ENCODE measurements at regions not wholly inside any gene's neighbourhood (a gene's known extent, or its start where the extent isn't known, plus 50 kb on each side); places are given as distances from the start of the nearest gene placed in this dataset.

DNA sequence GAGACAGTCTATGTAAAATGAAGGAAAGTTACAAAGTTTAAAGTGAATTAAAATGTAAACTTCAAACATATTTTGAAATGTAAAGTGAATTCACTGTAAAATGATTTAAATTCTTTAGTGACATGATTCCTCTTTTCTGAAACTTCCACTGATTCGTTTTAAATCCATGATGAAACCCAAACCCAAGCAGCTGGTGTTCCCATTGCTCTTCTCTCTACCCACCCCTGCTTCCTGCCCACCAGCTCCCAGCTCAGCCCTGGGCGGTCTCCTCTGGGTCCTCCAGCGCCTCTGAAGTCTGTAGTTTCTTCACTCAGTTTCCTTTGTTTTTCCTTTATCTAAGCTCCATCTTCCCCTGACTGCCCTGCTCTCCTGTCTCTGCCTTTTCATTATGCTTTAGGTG is 175.9 kb downstream of the SNX10 start:
- no peak for DNase-seq
- TF ChIP-seq POLR2A (IDR thresholded peaks at IDR 0.05): no peak
- TF ChIP-seq, protein P1, sequence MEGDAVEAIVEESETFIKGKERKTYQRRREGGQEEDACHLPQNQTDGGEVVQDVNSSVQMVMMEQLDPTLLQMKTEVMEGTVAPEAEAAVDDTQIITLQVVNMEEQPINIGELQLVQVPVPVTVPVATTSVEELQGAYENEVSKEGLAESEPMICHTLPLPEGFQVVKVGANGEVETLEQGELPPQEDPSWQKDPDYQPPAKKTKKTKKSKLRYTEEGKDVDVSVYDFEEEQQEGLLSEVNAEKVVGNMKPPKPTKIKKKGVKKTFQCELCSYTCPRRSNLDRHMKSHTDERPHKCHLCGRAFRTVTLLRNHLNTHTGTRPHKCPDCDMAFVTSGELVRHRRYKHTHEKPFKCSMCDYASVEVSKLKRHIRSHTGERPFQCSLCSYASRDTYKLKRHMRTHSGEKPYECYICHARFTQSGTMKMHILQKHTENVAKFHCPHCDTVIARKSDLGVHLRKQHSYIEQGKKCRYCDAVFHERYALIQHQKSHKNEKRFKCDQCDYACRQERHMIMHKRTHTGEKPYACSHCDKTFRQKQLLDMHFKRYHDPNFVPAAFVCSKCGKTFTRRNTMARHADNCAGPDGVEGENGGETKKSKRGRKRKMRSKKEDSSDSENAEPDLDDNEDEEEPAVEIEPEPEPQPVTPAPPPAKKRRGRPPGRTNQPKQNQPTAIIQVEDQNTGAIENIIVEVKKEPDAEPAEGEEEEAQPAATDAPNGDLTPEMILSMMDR (IDR thresholded peaks at IDR 0.05): no peak
- no peaks in the 10 kb centered on the region for H3K9me3 ChIP-seq
- no peaks in the 10 kb centered on the region for H3K36me3 ChIP-seq
- no peaks in the 10 kb centered on the region for H3K27me3 ChIP-seq
- no peaks in the 10 kb centered on the region for H3K4me1 ChIP-seq
- H3K4me3 ChIP-seq: no peak overlapping the region
- no peak overlapping the region for H3K27ac ChIP-seq

DNA sequence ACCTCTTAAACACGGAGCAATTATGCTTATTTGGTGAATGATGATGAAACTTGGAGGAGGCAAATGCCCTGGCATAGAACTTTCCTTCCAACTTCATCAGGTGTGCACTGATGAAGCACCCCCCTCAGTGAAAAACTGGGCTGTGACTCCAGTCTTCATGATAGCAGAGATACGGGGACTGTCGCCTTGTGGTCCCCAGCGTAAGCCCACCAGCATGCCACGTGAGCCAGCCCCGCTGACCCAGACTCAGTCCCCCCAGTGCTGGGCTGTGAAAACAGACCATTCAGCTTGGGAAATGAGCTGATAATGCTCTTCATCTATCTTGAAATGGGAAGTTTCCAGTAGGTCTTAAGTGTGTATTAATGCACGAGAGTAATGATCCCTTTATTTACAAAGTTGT is 177.0 kb downstream of the SNX10 start:
- Histone ChIP-seq H3K27ac (no peak overlapping the region), H3K4me1 (no peaks in the 10 kb centered on the region), H3K4me3 (no peak overlapping the region), H3K27me3 (no peaks in the 10 kb centered on the region), H3K36me3 (no peaks in the 10 kb centered on the region), H3K9me3 (no peaks in the 10 kb centered on the region)
- no peak for DNase-seq
- TF ChIP-seq, protein P1 (IDR thresholded peaks at IDR 0.05): no peak
- TF ChIP-seq POLR2A (IDR thresholded peaks at IDR 0.05): no peak

DNA sequence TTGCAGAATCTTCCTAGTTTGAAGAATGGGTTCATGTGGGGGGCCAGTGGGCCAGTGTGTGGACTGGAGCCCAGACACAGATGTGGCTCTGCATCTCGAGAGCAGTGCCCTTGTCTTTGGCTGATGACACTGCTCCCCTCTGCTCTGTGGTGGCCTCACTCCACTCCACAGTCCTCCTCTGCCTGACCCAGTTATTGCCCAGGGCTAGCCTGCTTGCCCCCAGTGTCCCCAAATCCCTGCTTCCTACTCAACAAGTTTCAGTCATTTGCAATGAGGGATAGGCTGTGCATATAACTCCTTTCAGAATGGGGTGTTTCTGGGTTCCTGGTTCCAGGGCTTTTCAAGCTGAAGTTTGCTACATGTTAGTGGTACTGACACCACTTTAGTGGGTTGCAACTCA is 177.5 kb downstream of the SNX10 start:
- no peak overlapping the region for H3K27ac ChIP-seq
- no peak overlapping the region for H3K4me3 ChIP-seq
- H3K27me3 ChIP-seq: no peaks in the 10 kb centered on the region
- TF ChIP-seq, protein P1 (IDR thresholded peaks at IDR 0.05): no peak
- no peak for TF ChIP-seq POLR2A (IDR thresholded peaks at IDR 0.05)
- H3K4me1 ChIP-seq: no peaks in the 10 kb centered on the region
- H3K9me3 ChIP-seq: no peaks in the 10 kb centered on the region
- DNase-seq: no peak
- H3K36me3 ChIP-seq: no peaks in the 10 kb centered on the region

DNA sequence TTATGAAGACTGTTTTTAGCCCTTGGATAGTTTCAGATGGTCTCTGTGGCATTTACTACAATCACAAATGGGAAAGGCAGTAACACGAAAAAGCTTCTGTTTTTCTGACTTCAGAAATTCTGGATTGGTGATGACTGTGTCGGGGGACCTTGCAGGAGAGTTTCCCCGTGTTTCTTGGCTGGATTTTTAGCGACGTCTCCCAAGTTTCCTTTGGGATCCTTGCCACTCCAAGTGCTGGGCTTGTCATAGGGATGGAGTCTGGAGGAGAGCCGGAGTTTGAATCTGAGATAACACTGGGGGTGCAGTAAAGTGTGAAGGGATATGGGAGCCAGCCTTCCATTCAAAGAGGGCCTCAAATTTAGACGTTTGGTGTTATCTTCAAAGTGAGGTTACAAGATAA is 179.0 kb downstream of the SNX10 start:
- H3K36me3 ChIP-seq: no peaks in the 10 kb centered on the region
- H3K4me3 ChIP-seq: no peak overlapping the region
- TF ChIP-seq, protein P1 (IDR thresholded peaks at IDR 0.05): no peak
- TF ChIP-seq POLR2A (IDR thresholded peaks at IDR 0.05): no peak
- no peak overlapping the region for H3K27ac ChIP-seq
- H3K9me3 ChIP-seq: no peaks in the 10 kb centered on the region
- no peak for DNase-seq
- no peaks in the 10 kb centered on the region for H3K4me1 ChIP-seq
- H3K27me3 ChIP-seq: no peaks in the 10 kb centered on the region

DNA sequence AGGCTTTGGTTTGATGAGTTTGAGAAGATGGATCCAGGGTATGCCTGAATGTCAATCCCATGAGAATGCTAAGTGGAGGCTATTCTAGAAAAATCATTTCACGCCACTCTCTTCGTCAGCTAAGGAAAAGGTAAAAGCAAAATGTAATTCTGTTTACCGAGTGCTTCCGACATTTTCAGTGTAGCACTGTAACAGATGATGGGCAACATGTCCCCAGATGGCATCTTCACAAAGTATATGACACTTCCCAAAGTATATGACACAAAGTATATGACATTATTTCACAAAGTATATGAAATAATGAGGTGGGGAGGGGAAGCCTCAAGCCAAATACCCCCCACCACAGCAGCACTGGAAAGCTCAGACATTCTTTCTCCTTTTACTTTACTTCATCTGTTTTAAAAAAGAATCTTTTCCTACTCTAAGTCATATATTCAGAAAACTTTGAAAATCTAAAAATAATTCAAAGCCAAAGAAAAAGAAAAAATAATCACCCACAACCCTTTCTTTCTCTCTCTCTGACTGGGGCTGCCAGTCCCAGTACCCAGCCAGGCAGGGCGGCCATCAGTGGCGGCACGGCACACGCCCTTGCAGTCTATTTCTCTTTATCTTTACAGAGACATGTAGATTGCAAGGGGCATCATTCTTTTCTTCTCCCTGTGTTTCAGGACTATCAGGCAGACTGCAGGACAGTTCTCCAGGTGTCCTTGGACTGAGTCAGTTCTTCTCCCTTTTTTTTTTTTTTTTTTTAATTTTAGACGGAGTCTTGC is 179.8 kb downstream of the SNX10 start:
- TF ChIP-seq, protein P1 (IDR thresholded peaks at IDR 0.05): no peak
- TF ChIP-seq POLR2A (IDR thresholded peaks at IDR 0.05): no peak
- DNase-seq: no peak
- H3K36me3 ChIP-seq: no peaks in the 10 kb centered on the region
- no peak overlapping the region for H3K4me3 ChIP-seq
- no peak overlapping the region for H3K27ac ChIP-seq
- no peaks in the 10 kb centered on the region for H3K4me1 ChIP-seq
- H3K27me3 ChIP-seq: no peaks in the 10 kb centered on the region
- no peaks in the 10 kb centered on the region for H3K9me3 ChIP-seq

All from Peyer's patch (tissue), 4 donors.